ENCODE measurements at regions not wholly inside any gene's neighbourhood (a gene's known extent, or its start where the extent isn't known, plus 50 kb on each side); places are given as distances from the start of the nearest gene placed in this dataset.

GRCh38 chr5:29702875-29703274 lies 1490.6 kb upstream of the CDH6 start (continued):
- no peak for TF ChIP-seq ZNF462 (CRISPR knock-in tag; IDR thresholded peaks at IDR 0.05)

- Histone ChIP-seq H3K4me3 (no peak overlapping the region), H3K27ac (ENCODE audit: low read depth) (no peak overlapping the region), H3F3A (replicated peaks; ENCODE audit: low read depth) (no peaks in the 10 kb centered on the region), H3K79me2 (replicated peaks; ENCODE audit: insufficient read depth) (no peaks in the 10 kb centered on the region), H2AFZ (no peak overlapping the region), H4K20me1 (replicated peaks; ENCODE audit: insufficient read depth) (no peaks in the 10 kb centered on the region), H3K36me3 (ENCODE audit: insufficient read depth) (no peaks in the 10 kb centered on the region), H3K27me3 (ENCODE audit: insufficient read depth) (no peaks in the 10 kb centered on the region), H3K9me2 (ENCODE audit: insufficient read depth) (no peaks in the 10 kb centered on the region), H3K4me2 (no peak overlapping the region), H3K4me1 (ENCODE audit: insufficient read depth) (no peaks in the 10 kb centered on the region)
- ATAC-seq = no peak
- DNase-seq (ENCODE audit: low spot score) = no peak
- no peaks in the 10 kb centered on the region; the same call in 2 of the 3 replicates for H3K4me1 Mint-ChIP-seq
- H3K9me3 Mint-ChIP-seq = peaks cover 2% of the 10 kb centered on the region; the same call in 2 of the 3 replicates
- no peak overlapping the region for H3K27ac Mint-ChIP-seq
- no peak overlapping the region for H3K4me3 Mint-ChIP-seq
- no peaks in the 10 kb centered on the region for H3K27me3 Mint-ChIP-seq (ENCODE audit: insufficient read depth, low read depth, poor library complexity)
- no peaks in the 10 kb centered on the region for H3K36me3 Mint-ChIP-seq (ENCODE audit: low read depth)
- no peak for TF ChIP-seq CTCF (conservative IDR thresholded peaks at IDR 0.05; ENCODE audit: low read depth in 2 of 2)
- TF ChIP-seq EZH2phosphoT487 (IDR thresholded peaks at IDR 0.05; ENCODE audit: unreplicated experiment) = no peak
- no peak for TF ChIP-seq REST (IDR thresholded peaks at IDR 0.05; ENCODE audit: unreplicated experiment)
- no peak for TF ChIP-seq CREB1 (CRISPR knock-in tag; IDR thresholded peaks at IDR 0.05; ENCODE audit: low read depth)
- no peak for TF ChIP-seq ZNF331 (CRISPR knock-in tag; IDR thresholded peaks at IDR 0.05; ENCODE audit: low read depth)
- TF ChIP-seq JUNB (IDR thresholded peaks at IDR 0.05; ENCODE audit: unreplicated experiment) = no peak
- no peak for TF ChIP-seq EZH2 (IDR thresholded peaks at IDR 0.05; ENCODE audit: low read depth, unreplicated experiment)
- TF ChIP-seq ETS1 (IDR thresholded peaks at IDR 0.05) = no peak
- no peak for TF ChIP-seq ZNF114 (CRISPR knock-in tag; IDR thresholded peaks at IDR 0.05)
- no peak for TF ChIP-seq STAT1 (IDR thresholded peaks at IDR 0.05; ENCODE audit: unreplicated experiment)
- TF ChIP-seq POLR2AphosphoS5 (IDR thresholded peaks at IDR 0.05; ENCODE audit: low read depth) = no peak
- no peak for TF ChIP-seq NANOG (IDR thresholded peaks at IDR 0.05; ENCODE audit: borderline replicate concordance)
Observed at GRCh38 chr5:29701600-29701999, 1491.9 kb upstream of the CDH6 start.

Data from GM23338 (cell line).